ENCODE measurements at regions not wholly inside any gene's neighbourhood (a gene's known extent, or its start where the extent isn't known, plus 50 kb on each side); places are given as distances from the start of the nearest gene placed in this dataset.

GRCh38 chr2:226620176-226620575, 179.4 kb downstream of the IRS1 start:
- DNase-seq (ENCODE audit: low read depth) = no peak

DNA sequence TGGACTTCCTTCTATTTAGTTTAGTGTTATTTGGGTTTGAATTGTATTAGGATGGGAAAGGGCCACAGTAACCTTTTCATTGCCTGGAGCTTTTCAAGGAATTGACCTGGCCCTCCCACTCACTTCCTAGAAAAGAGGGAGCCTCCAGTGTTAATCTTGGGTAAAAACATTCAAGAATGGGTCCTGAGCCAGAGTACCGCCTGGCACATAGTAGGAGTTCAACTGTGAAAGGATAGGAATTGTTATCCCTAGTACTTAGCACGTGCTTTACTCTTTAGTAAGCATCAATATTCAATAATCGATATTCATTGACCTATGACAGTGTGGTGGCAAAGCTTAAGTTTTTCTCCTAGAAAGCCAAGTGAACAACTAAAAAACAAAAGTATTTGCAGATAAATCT, 179.9 kb downstream of the IRS1 start:
- no peak for DNase-seq (ENCODE audit: low read depth)

DNA sequence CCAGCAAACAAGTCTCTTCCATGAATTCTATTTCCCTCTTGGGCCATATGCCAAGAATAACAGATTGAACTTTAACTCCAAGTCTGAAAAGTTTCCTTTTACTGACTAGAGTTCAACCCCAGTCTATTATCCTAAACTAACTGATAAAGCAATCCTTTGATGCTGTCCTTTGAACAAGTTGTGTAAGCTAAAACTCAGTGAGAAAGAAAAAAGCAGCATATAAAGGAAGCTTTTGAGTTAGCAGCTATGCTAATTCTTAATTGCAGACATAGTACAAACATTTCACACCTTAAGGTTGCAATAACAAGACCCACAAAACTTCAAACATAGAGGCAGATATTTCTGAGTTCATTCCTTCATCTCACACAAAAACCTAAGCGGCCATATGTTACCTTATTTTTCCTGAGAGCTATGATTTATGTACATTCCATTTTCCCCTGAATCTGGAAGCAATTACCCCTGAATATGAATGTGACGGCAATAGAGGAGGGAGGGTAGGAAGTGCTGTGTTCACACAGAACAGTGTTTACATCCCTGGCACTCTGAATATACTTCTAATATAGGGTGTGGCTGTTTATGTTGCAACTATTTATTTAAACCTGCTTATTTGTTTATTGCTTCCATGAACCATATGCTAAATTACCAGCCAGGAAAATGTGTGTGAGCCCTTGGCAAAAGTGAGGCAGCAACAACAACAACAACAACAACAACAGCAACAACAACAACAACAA, 180.6 kb downstream of the IRS1 start:
- no peak for DNase-seq (ENCODE audit: low read depth)

DNA sequence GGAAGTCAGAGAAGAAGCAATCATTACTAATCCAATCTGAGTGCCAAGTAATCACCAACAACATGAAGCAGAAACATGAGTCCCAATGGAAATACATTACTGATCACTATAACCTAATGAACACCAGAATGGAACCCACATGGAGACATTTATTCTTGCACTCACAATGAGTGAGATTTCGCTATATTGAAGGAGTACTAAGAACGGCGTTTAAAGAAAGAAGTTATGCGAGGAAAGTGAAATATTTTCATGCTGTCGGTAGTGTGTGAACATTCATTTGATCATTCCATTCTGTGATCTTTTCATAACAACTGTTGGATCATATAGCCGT, 181.1 kb downstream of the IRS1 start:
- no peak for DNase-seq (ENCODE audit: low read depth)

- no peak for DNase-seq (ENCODE audit: low read depth)
These were observed 183.7 kb downstream of the IRS1 start for GRCh38 chr2:226615891-226616290.

DNA sequence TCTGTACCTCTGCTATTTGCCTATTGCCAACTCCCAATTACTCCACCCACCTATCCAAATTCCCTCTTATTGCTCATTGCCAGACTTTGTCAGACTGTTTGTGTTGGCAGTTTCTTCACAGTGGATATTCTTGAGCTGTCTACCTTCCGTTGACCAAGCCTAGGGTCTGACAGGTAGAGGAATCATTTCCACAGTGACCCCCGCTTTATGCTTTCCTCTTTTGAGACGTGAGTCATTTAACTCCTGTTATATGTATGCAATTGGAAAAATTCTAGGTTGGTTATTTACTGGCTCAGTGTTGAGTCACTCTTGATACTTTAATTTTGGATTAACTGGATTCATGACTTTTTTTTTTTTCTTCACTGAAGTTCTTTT, 187.7 kb downstream of the IRS1 start:
- no peak for DNase-seq (ENCODE audit: low read depth)

- no peak for DNase-seq (ENCODE audit: low read depth)
These were observed 188.2 kb downstream of the IRS1 start for GRCh38 chr2:226611196-226611943.

GRCh38 chr2:226609366-226609765, 190.3 kb downstream of the IRS1 start:
- no peak for DNase-seq (ENCODE audit: low read depth)

- DNase-seq (ENCODE audit: low read depth) = no peak
These were observed 191.2 kb downstream of the IRS1 start for GRCh38 chr2:226608451-226608850.

DNA sequence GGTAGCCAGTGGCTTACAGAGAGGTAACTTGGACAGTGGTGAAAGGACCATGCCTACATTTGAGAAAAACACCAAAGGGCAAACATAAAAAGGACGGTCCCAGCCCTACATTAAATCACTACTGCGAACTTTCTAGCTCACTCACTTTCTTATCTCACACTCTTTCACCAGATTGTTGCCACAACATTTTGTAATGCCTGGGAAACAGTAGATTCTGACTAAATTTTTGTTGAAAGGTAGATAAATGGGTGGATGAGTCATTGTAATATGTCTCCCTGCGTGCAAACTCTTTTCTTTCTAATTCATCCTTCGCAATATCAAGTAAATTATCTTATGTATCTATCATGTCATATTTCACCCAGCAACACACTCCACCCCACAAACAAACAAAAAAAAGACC, 192.2 kb downstream of the IRS1 start:
- no peak for DNase-seq (ENCODE audit: low read depth)

GRCh38 chr2:226605642-226606041, 194.0 kb downstream of the IRS1 start:
- DNase-seq (ENCODE audit: low read depth) = no peak

GRCh38 chr2:226603606-226604005, 196.0 kb downstream of the IRS1 start:
- no peak for DNase-seq (ENCODE audit: low read depth)

DNA sequence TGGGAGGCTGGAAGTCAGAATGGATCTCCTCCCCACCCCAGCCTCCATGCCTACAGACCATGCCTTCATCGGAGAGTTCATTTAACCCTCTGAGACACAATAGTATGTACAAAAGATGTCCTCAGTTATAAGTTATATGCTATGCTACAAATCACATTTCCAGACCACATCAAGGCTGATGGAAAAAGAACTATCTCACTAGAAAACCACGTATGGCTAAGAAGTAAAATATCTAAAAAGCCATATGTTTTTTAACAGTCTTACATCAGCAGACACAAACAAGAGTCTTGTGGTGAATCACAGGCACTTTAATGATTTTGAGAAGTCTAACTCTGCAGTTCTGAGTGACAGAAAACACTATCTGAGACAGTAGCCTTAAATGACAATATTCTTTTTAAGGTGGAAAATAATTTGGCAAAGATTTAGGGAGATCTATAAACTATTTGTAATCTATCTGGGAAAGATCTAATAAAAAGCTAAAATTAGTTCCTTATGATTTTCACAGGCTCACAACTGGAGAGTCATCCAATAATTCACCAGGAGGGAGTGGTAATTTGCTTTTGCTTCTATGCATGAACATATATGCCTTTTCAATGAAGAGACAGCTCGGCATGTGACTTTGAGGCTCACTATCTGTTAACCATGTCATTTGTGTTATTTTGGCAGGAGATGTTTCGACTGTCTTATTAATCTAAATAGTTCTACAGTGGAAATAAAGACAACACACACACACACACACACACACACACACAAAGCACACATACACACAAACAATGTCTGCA, 197.5 kb downstream of the IRS1 start:
- no peak for DNase-seq (ENCODE audit: low read depth)

- no peak for DNase-seq (ENCODE audit: low read depth)
These were observed 198.8 kb downstream of the IRS1 start for GRCh38 chr2:226600802-226601201.

GRCh38 chr2:226600184-226600583, 199.4 kb downstream of the IRS1 start:
- DNase-seq (ENCODE audit: low read depth) = no peak

GRCh38 chr2:226589043-226589442, 210.6 kb downstream of the IRS1 start:
- no peak for DNase-seq (ENCODE audit: low read depth)

DNA sequence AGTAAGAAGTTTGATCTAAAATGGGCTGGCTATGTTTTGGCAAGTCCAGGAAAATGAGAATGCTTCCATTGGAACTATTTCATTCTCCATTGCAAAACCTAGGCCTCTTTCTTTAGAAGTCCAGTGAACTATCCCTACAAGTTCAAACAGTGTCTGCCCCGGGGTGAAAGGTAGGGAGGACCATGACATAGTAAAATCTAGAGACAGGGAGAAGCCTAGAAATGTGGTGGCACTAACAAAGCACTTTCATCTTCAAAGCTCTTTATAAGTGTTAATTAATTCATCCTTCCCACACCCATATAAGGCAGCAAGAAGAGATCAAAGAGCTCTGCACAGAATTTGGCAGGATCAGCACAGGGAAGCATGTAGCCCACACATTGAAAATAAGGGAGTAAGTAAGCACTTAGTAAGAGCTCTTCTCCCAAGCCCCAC, 214.5 kb downstream of the IRS1 start:
- DNase-seq (ENCODE audit: low read depth) = no peak

DNA sequence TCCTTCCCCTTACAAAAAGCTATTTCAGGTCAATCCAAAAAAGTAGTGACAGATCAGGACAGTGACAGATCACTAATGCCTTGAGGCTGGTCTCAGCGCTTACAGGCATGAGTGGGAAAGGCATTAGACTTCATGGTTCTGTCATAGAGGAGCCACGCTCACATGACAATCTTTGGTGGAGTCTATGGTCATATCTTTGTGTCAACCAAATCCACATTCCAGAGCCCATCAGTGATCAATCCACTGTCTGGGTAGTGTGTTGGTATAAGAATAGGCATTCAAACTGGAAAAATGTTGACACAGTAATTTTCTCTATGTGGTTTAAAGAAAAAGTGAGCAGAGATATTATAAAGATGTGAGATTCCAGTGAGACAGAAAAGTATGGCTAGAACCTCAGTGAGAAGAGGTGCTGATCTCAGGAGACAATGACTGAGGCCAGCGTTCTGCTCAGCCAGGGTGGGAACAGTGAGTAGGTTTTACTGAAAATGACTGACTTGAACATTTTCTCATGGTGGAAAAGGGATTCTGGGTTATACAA, 215.0 kb downstream of the IRS1 start:
- no peak for DNase-seq (ENCODE audit: low read depth)

- no peak for DNase-seq (ENCODE audit: low read depth)
These were observed 215.9 kb downstream of the IRS1 start for GRCh38 chr2:226583715-226584114.

DNA sequence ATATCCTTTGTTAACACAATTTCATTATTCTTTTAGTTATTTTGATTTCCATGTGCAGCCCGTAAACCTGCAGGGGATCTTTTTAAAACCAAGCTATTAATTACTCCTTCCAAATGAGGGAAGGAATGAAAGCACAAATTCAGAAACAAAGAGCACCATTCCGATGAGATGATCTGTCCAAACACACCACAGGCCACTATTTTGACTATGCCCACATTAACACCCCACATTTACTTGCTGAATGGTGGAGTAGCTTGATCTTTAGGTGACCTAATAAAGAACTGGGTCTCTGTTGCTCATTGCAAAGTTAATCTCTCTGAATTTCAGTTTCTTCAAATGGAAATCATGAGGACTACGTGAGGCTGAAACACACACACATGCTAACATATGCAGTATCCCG, 218.0 kb downstream of the IRS1 start:
- no peak for DNase-seq (ENCODE audit: low read depth)

DNA sequence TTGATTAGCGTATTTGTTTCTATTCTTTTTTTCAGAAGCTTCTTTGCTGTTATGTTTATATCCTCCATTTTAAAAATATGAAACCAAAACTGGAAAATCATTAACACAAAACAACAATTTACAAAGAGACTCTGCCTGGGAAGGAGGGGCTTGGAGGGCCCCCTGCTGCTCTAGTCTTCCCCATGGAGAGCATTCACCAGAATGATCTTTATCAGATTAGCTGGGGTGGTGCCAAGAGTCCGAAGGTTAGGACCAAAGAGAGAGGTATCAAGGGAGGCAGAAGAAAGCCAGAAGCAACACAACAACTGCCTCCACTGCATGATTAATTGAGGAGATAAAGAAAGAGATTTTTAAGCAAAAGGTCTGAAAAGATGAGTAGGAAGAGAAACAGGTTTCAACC, 218.6 kb downstream of the IRS1 start:
- no peak for DNase-seq (ENCODE audit: low read depth)

- no peak for DNase-seq (ENCODE audit: low read depth)
These were observed 219.2 kb downstream of the IRS1 start for GRCh38 chr2:226580403-226580802.

DNA sequence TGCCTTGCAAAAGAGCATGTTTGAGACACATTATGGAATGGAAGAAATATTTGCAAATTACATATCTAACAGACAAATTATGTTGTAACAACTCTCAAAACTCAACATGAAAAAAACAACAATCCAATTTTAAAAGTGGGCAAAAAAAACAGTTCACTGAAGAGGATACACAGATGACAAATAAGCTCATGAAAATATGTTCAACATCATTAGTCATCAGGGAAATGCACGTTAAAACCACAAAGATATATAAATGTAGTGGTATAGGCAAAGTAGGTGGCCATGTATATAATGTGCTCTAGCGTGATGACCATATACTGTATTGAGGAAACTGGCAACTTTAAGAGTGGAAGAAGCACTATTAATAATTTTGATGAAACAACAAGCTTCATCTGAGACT, 220.1 kb downstream of the IRS1 start:
- DNase-seq (ENCODE audit: low read depth) = no peak
